H1 (cell line): ENCODE measurements at regions not wholly inside any gene's neighbourhood (a gene's known extent, or its start where the extent isn't known, plus 50 kb on each side); places are given as distances from the start of the nearest gene placed in this dataset.
A peak's percentile ranks its signal among the peaks of the same experiment; 100 is the strongest.

Source experiments
- CTCF ChIA-PET: fragments of 300-600 bp; sonication (Branson Sonifier 250); formaldehyde crosslinking; loops from one replicate; lab custom pipeline; 2021; ENCODE audit not compliant: partially characterized antibody; lab: Charles Lee
- POLR2A ChIA-PET: fragments of 300-600 bp; sonication (Branson Sonifier 250); formaldehyde crosslinking; loops from one replicate; lab custom pipeline; 2021; ENCODE audit warnings: inconsistent platforms; ENCODE audit not compliant: partially characterized antibody; lab: Charles Lee
- DNase-seq, 2 experiments: peaks; one replicate each; pipeline versions ENCODE4 v3.0.0 to v3.0.0-alpha.2; 2010 to 2022; ENCODE audit warnings: low spot score in 2 of 2, low read depth in 1 of 2, mixed read lengths in 1 of 2
- FAIRE-seq: peaks from 2 replicates; lab custom pipeline; 2011; peaks lifted over from hg19 to GRCh38; lab: Jason Lieb, UNC
- H2AFZ ChIP-seq: 2 replicates; pipeline ENCODE4 v1.8.1; 2012; ENCODE audit warnings: low read length, inconsistent platforms
- H2AK5ac ChIP-seq: 2 replicates; pipeline ENCODE4 v1.6.1; 2013; ENCODE audit warnings: low read depth, low read length
- H2BK120ac ChIP-seq: replicated peaks from 2 replicates; pipeline ENCODE3; 2013; ENCODE audit warnings: low read depth, low read length, inconsistent platforms
- H2BK12ac ChIP-seq: 2 replicates; pipeline ENCODE4 v1.6.1; 2013; ENCODE audit warnings: low read depth, low read length
- H2BK15ac ChIP-seq: 2 replicates; pipeline ENCODE4 v1.6.1; 2013; ENCODE audit warnings: low read length
- H2BK20ac ChIP-seq: 2 replicates; pipeline ENCODE4 v1.6.1; 2013; ENCODE audit warnings: low read length
- H2BK5ac ChIP-seq: 2 replicates; pipeline ENCODE4 v1.6.1; 2013; ENCODE audit warnings: low read depth, low read length
- H3K14ac ChIP-seq: 2 replicates; pipeline ENCODE4 v1.6.1; 2013; ENCODE audit warnings: inconsistent platforms; ENCODE audit not compliant: insufficient read length
- H3K18ac ChIP-seq: 2 replicates; pipeline ENCODE4 v1.6.1; 2013; ENCODE audit warnings: low read length; ENCODE audit errors: extremely low read depth
- H3K23ac ChIP-seq: 2 replicates; pipeline ENCODE4 v1.6.1; 2013; ENCODE audit warnings: inconsistent platforms; ENCODE audit not compliant: insufficient read length
- H3K23me2 ChIP-seq: 2 replicates; pipeline ENCODE4 v1.6.1; 2013; ENCODE audit warnings: low read depth, low read length
- H3K27ac ChIP-seq: 2 replicates; pipeline ENCODE4 v1.6.1; 2011; ENCODE audit warnings: low read depth, low read length, inconsistent platforms
- H3K27me3 ChIP-seq, 4 experiments: replicated peaks in 1 of 4; 1 replicate in 1 of 4; 2 replicates in 3 of 4; pipeline versions ENCODE4 v1.6.1 to v1.8.1; 2011 to 2013; ENCODE audit warnings: low read length in 3 of 4, mild to moderate bottlenecking in 3 of 4, inconsistent platforms in 2 of 4, mixed read lengths in 2 of 4, moderate library complexity in 1 of 4; ENCODE audit not compliant: control insufficient read depth in 3 of 4, insufficient read depth in 3 of 4; ENCODE audit errors: extremely low read depth in 1 of 4
- H3K36me3 ChIP-seq, 4 experiments: 2 replicates each; pipeline versions ENCODE4 v1.6.1 to v1.8.1; 2011 to 2013; ENCODE audit warnings: mild to moderate bottlenecking in 4 of 4, low read length in 3 of 4, moderate library complexity in 2 of 4, control low read depth in 1 of 4, inconsistent platforms in 1 of 4; ENCODE audit not compliant: insufficient read depth in 4 of 4, control insufficient read depth in 2 of 4
- H3K4ac ChIP-seq: replicated peaks from 2 replicates; pipeline ENCODE3; 2013; ENCODE audit warnings: low read length, low read depth, mixed read lengths, inconsistent platforms; ENCODE audit not compliant: insufficient read length
- H3K4me1 ChIP-seq, 4 experiments: replicated peaks in 1 of 4; 1 replicate in 1 of 4; 2 replicates in 3 of 4; pipeline versions ENCODE4 v1.6.1 to v1.8.1; 2011 to 2013; ENCODE audit warnings: low read length in 3 of 4, inconsistent platforms in 2 of 4, mixed read lengths in 1 of 4; ENCODE audit not compliant: insufficient read depth in 4 of 4, control insufficient read depth in 3 of 4
- H3K4me2 ChIP-seq, 2 experiments: 2 replicates each; pipeline versions ENCODE4 v1.6.1 to v1.8.1; 2011 to 2013; ENCODE audit warnings: low read depth in 2 of 2, low read length in 2 of 2, control low read depth in 1 of 2, inconsistent platforms in 1 of 2, mild to moderate bottlenecking in 1 of 2; ENCODE audit not compliant: insufficient read depth in 1 of 2
- H3K4me3 ChIP-seq, 4 experiments: fragments of 200-600, 300-600 bp in 1 of 4; sonication (generic), shearing (Covaris generic), sonication (Bioruptor Twin) in 1 of 4; 2 replicates each; pipeline versions ENCODE4 v1.5.1 to v1.8.1; 2011 to 2016; ENCODE audit warnings: low read length in 4 of 4, low read depth in 3 of 4, control low read depth in 2 of 4, inconsistent platforms in 2 of 4, mild to moderate bottlenecking in 2 of 4, mixed read lengths in 1 of 4, moderate library complexity in 1 of 4; ENCODE audit not compliant: insufficient read depth in 2 of 4; ENCODE audit errors: extremely low read depth in 1 of 4
- H3K56ac ChIP-seq: replicated peaks from 2 replicates; pipeline ENCODE3; 2013; ENCODE audit warnings: low read depth, mild to moderate bottlenecking, mixed read lengths, low read length, inconsistent platforms; ENCODE audit not compliant: insufficient read length
- H3K79me1 ChIP-seq: 2 replicates; pipeline ENCODE4 v1.6.1; 2013; ENCODE audit warnings: low read depth, low read length, control low read depth
- H3K79me2 ChIP-seq, 2 experiments: 2 replicates each; pipeline versions ENCODE4 v1.6.1 to v1.8.1; 2012 to 2013; ENCODE audit warnings: low read length in 2 of 2, mild to moderate bottlenecking in 2 of 2, inconsistent platforms in 1 of 2; ENCODE audit not compliant: insufficient read depth in 2 of 2, control insufficient read depth in 1 of 2
- H3K9ac ChIP-seq, 4 experiments: replicated peaks in 1 of 4; 1 replicate in 1 of 4; 2 replicates in 3 of 4; pipeline versions ENCODE4 v1.6.1 to v1.8.1; 2011 to 2013; ENCODE audit warnings: low read depth in 3 of 4, low read length in 3 of 4, control low read depth in 2 of 4, mild to moderate bottlenecking in 2 of 4, moderate library complexity in 2 of 4, inconsistent platforms in 1 of 4; ENCODE audit errors: extremely low read depth in 1 of 4
- H3K9me3 ChIP-seq, 2 experiments: 2 replicates each; pipeline versions ENCODE4 v1.6.1 to v1.8.1; 2012 to 2013; ENCODE audit warnings: mild to moderate bottlenecking in 2 of 2, moderate library complexity in 2 of 2, control low read depth in 1 of 2, inconsistent platforms in 1 of 2, low read depth in 1 of 2, low read length in 1 of 2, mixed read lengths in 1 of 2; ENCODE audit not compliant: insufficient read depth in 2 of 2
- H4K20me1 ChIP-seq, 2 experiments: replicated peaks in 1 of 2; 2 replicates each; pipeline versions ENCODE3 to v1.8.1; 2011 to 2013; ENCODE audit warnings: inconsistent platforms in 2 of 2, low read length in 2 of 2, mild to moderate bottlenecking in 1 of 2; ENCODE audit not compliant: insufficient read depth in 2 of 2, control insufficient read depth in 1 of 2
- H4K5ac ChIP-seq: 2 replicates; pipeline ENCODE4 v1.6.1; 2013; ENCODE audit warnings: low read length, low read depth, mixed read lengths, inconsistent platforms; ENCODE audit not compliant: insufficient read length
- H4K8ac ChIP-seq: 2 replicates; pipeline ENCODE4 v1.8.0; 2013; ENCODE audit warnings: mild to moderate bottlenecking, moderate library complexity, low read length, inconsistent platforms; ENCODE audit not compliant: insufficient read depth; ENCODE audit errors: extremely low read depth
- H4K91ac ChIP-seq: replicated peaks from 2 replicates; pipeline ENCODE3; 2013; ENCODE audit warnings: low read length, mixed read lengths, inconsistent platforms; ENCODE audit not compliant: insufficient read length
- CTCF ChIP-seq, 3 experiments: IDR thresholded peaks; 1 replicate in 2 of 3; 2 replicates in 1 of 3; pipeline versions ENCODE4 v1.5.1 to v1.6.1; 2011; ENCODE audit warnings: low read length in 3 of 3, mild to moderate bottlenecking in 3 of 3, inconsistent platforms in 2 of 3, low read depth in 1 of 3, moderate library complexity in 1 of 3; ENCODE audit not compliant: insufficient read depth in 1 of 3; ENCODE audit errors: control extremely low read depth in 1 of 3
- HDAC6 ChIP-seq: IDR thresholded peaks from one replicate; pipeline ENCODE4 v1.7.1; 2012; ENCODE audit warnings: low read depth, mild to moderate bottlenecking, inconsistent platforms, low read length, moderate library complexity
- YY1 ChIP-seq: IDR thresholded peaks from 2 replicates; pipeline ENCODE4 v1.6.1; 2011; ENCODE audit warnings: low read depth, mild to moderate bottlenecking, low read length
- WGBS, 2 experiments: shearing (Covaris generic) in 1 of 2; methylation state at CpG; one replicate each; pipeline versions ENCODE4 v1.1.6 to v1.1.7; 2013 to 2015; ENCODE audit warnings: low lambda C conversion rate in 2 of 2, mixed read lengths in 2 of 2, inconsistent platforms in 1 of 2, low coverage in 1 of 2, missing lambda C conversion rate in 1 of 2; ENCODE audit not compliant: insufficient replicate concordance in 2 of 2, insufficient coverage in 1 of 2, insufficient read length in 1 of 2; ENCODE audit errors: extremely low coverage in 1 of 2, missing lambda C conversion rate in 1 of 2; 5-methylcytosine and 5-hydroxymethylcytosine counted together

DNA sequence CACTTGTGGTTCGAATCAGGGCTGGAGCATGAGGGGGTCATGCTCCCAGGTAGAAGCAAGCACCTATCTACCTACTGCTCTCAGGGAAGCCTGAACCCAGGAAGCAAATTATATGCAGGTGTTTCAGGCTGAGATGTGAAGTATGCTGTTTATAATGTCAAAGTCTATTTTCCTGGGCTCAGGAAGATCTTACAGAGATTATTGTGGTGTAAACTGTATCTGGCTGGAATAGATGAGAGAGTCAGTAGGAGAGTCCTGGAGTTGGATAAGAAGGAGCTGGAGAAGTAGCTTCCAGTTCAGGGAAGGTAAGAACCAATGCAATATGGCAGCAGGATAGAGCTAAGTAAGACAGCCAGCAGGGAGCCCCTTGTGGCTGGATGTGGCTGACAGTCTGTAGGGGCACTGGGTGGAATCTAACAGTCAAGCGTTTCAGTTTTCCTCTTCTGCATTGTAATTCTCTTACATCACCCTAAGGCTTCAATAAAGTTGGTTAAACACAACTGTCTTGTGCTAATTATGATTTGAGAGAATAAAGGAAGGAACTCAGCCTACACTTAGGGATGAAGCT, 105.9 kb upstream of the EEPD1 start:
- Histone ChIP-seq H2BK5ac (no peak overlapping the region), H4K91ac (no peak overlapping the region), H3K23ac (no peak overlapping the region), H2BK20ac (no peak overlapping the region), H3K18ac (no peak overlapping the region), H3K27ac (no peak overlapping the region), H2AK5ac (no peak overlapping the region), H2BK15ac (0 out of 2 replicates have a peak overlapping the region, but pooled peaks have one; percentile 13), H3K27me3 (no peaks in the 10 kb centered on the region), H3K79me1 (no peaks in the 10 kb centered on the region), H4K8ac (no peak overlapping the region), H3K79me2 (no peaks in the 10 kb centered on the region), H3K14ac (no peak overlapping the region), H3K36me3 (no peaks in the 10 kb centered on the region), H3K4me1 (peaks cover 2 to 14% (median 6%) of the 10 kb centered on the region in 4 experiments; a peak in 4 of 7 replicates), H2AFZ (no peak overlapping the region), H3K9me3 (no peaks in the 10 kb centered on the region), H3K56ac (no peak overlapping the region), H4K20me1 (no peaks in the 10 kb centered on the region), H2BK12ac (no peak overlapping the region), H3K23me2 (no peaks in the 10 kb centered on the region), H4K5ac (no peak overlapping the region), H3K4ac (peak overlapping the region; percentile 17), H3K4me3 (no peak overlapping the region), H3K4me2 (no peak overlapping the region), H2BK120ac (no peak overlapping the region), H3K9ac (no peak overlapping the region)
- WGBS, 2 experiments, result 90% methylated on average over 2 of the region's 2 CpGs; no CpG with 5 or more reads in 1 of the 2 experiments
- POLR2A ChIA-PET, result interaction anchor here (1.2 kb wide), 1 partner anchor 10 kb away, joined by 4 read pairs; no protein-coding TSS in a partner anchor
- DNase-seq (no peak), FAIRE-seq (no peak)
- CTCF ChIA-PET, result interaction anchor here (1.2 to 2.3 kb wide), 3 partner anchors 10 to 83 kb away, joined by 4 to 10 read pairs (median 5); no protein-coding TSS in a partner anchor
- peak; percentile 8 to 41 (median 33); a peak in 2 of 4 replicates for TF ChIP-seq CTCF (IDR thresholded peaks at IDR 0.05; ENCODE audit: control extremely low read depth in 1 of 3, insufficient read depth in 1 of 3, low read depth in 1 of 3, low read length in 3 of 3)
- no peak for TF ChIP-seq HDAC6
- peak; percentile 60; the same call in 1 of the 2 replicates for TF ChIP-seq YY1
